Upper lobe of right lung (tissue), 1 donor: ENCODE measurements at regions not wholly inside any gene's neighbourhood (a gene's known extent, or its start where the extent isn't known, plus 50 kb on each side); places are given as distances from the start of the nearest gene placed in this dataset.

Experiments used
- ATAC-seq: fragments of 200-7000 bp; cut with Tn5 transposase; one replicate; pipeline ENCODE4 v1.9.1; 2020; ENCODE audit warnings: mild to moderate bottlenecking, moderate library complexity
- DNase-seq: peaks from one replicate; pipeline ENCODE4 v3.0.0-alpha.2; 2020
- H3K27ac ChIP-seq: fragments of 200-600 bp; one replicate; pipeline ENCODE4 v1.8.0; 2022
- H3K27me3 ChIP-seq: fragments of 200-600 bp; one replicate; pipeline ENCODE4 v1.8.0; 2022; ENCODE audit warnings: mild to moderate bottlenecking
- H3K36me3 ChIP-seq: fragments of 200-600 bp; one replicate; pipeline ENCODE4 v1.8.0; 2022
- H3K4me1 ChIP-seq: fragments of 200-600 bp; one replicate; pipeline ENCODE4 v1.8.0; 2022
- H3K4me3 ChIP-seq: fragments of 200-600 bp; one replicate; pipeline ENCODE4 v1.8.0; 2022; ENCODE audit warnings: mild to moderate bottlenecking
- H3K9me3 ChIP-seq: fragments of 200-600 bp; one replicate; pipeline ENCODE4 v1.8.0; 2022
- CTCF ChIP-seq: fragments of 200-600 bp; IDR thresholded peaks from one replicate; pipeline ENCODE4 v1.8.0; 2022; ENCODE audit warnings: antibody characterized with exemption
- intact Hi-C: fragments of 100-400 bp; cut with DNase I; formaldehyde crosslinking; loops from one replicate; pipeline ENCODE4 v1.11.0; 2022
- donor health status: DM: no; HTN: yes; CAD: no; lungs with severe emphysema.

- DNase-seq, result no peak
- Histone ChIP-seq H3K27ac (no peak overlapping the region), H3K4me3 (no peak overlapping the region), H3K27me3 (no peaks in the 10 kb centered on the region), H3K4me1 (peaks cover 1% of the 10 kb centered on the region), H3K9me3 (no peaks in the 10 kb centered on the region), H3K36me3 (no peaks in the 10 kb centered on the region)
- TF ChIP-seq CTCF, result peak; percentile 82
- peak; percentile 93 for ATAC-seq
- intact Hi-C loops, result loop anchor here (5.0 kb wide), 1 partner anchor 315 kb away; no protein-coding TSS in a partner anchor
Observed at GRCh38 chr14:59126714-59127436, 61.6 kb upstream of the DAAM1 start.

- Histone ChIP-seq H3K4me1 (peaks cover 3% of the 10 kb centered on the region), H3K36me3 (no peaks in the 10 kb centered on the region), H3K27ac (no peak overlapping the region), H3K4me3 (no peak overlapping the region), H3K27me3 (no peaks in the 10 kb centered on the region), H3K9me3 (no peaks in the 10 kb centered on the region)
- ATAC-seq, result no peak
- intact Hi-C loops, result loop anchor here (5.0 kb wide), 1 partner anchor 315 kb away; no protein-coding TSS in a partner anchor
- DNase-seq, result no peak
- no peak for TF ChIP-seq CTCF
Observed at GRCh38 chr14:59127437-59127732, 61.1 kb upstream of the DAAM1 start.

- no peak overlapping the region for H3K4me3 ChIP-seq
- peaks cover 7% of the 10 kb centered on the region for H3K4me1 ChIP-seq
- TF ChIP-seq CTCF, result no peak
- ATAC-seq, result no peak
- H3K9me3 ChIP-seq, result no peaks in the 10 kb centered on the region
- no peak for DNase-seq
- intact Hi-C loops, result loop anchor here (10.0 kb wide), 1 partner anchor 54 kb away; the partner anchor contains the start of gene DAAM1
- no peaks in the 10 kb centered on the region for H3K27me3 ChIP-seq
- H3K27ac ChIP-seq, result no peak overlapping the region
- H3K36me3 ChIP-seq, result no peaks in the 10 kb centered on the region
Observed at GRCh38 chr14:59130462-59130861, 58.0 kb upstream of the DAAM1 start.

- TF ChIP-seq CTCF, result no peak
- Histone ChIP-seq H3K4me1 (peaks cover 7% of the 10 kb centered on the region), H3K36me3 (no peaks in the 10 kb centered on the region), H3K9me3 (no peaks in the 10 kb centered on the region), H3K27ac (no peak overlapping the region), H3K27me3 (no peaks in the 10 kb centered on the region), H3K4me3 (no peak overlapping the region)
- ATAC-seq, result no peak
- DNase-seq, result no peak
- intact Hi-C loops, result loop anchor here (10.0 kb wide), 1 partner anchor 53 kb away; the partner anchor contains the start of gene DAAM1
Observed at GRCh38 chr14:59131938-59132795, 56.3 kb upstream of the DAAM1 start.

- no peak overlapping the region for H3K4me3 ChIP-seq
- no peaks in the 10 kb centered on the region for H3K9me3 ChIP-seq
- DNase-seq (no peak), ATAC-seq (no peak)
- intact Hi-C loops, result loop anchor here (10.0 kb wide), 1 partner anchor 52 kb away; the partner anchor contains the start of gene DAAM1
- H3K27ac ChIP-seq, result no peak overlapping the region
- no peaks in the 10 kb centered on the region for H3K36me3 ChIP-seq
- H3K27me3 ChIP-seq, result no peaks in the 10 kb centered on the region
- peaks cover 7% of the 10 kb centered on the region for H3K4me1 ChIP-seq
- TF ChIP-seq CTCF, result peak; percentile 23
Observed at GRCh38 chr14:59132796-59133494, 55.5 kb upstream of the DAAM1 start.
